CD4-positive, alpha-beta T cell treated with Interleukin-6 for 4 hours (primary cell): ENCODE measurements at regions not wholly inside any gene's neighbourhood (a gene's known extent, or its start where the extent isn't known, plus 50 kb on each side); places are given as distances from the start of the nearest gene placed in this dataset.

Source experiments
- DNase-seq: peaks from one replicate; pipeline ENCODE4 v3.0.0-alpha.2; 2020; ENCODE audit warnings: mixed read lengths

- DNase-seq, result no peak
Measured at GRCh38 chr2:207290833-207291624, 125.3 kb upstream of the KLF7 start.

GRCh38 chr2:207291625-207292252 lies 126.0 kb upstream of the KLF7 start:
- no peak for DNase-seq

- no peak for DNase-seq
Measured at GRCh38 chr2:207296265-207296948, 130.7 kb upstream of the KLF7 start.

- DNase-seq, result no peak
Measured at GRCh38 chr2:207300817-207301216, 135.1 kb upstream of the KLF7 start.

- no peak for DNase-seq
Measured at GRCh38 chr2:207304761-207305160, 139.0 kb upstream of the KLF7 start.

GRCh38 chr2:207308519-207309224 lies 142.9 kb upstream of the KLF7 start:
- DNase-seq, result no peak

- no peak for DNase-seq
Measured at GRCh38 chr2:207311316-207312005, 145.7 kb upstream of the KLF7 start.

GRCh38 chr2:207312006-207312356 lies 146.2 kb upstream of the KLF7 start:
- no peak for DNase-seq

- DNase-seq, result no peak
Measured at GRCh38 chr2:207313947-207314346, 148.2 kb upstream of the KLF7 start.

GRCh38 chr2:207315131-207315530 lies 149.4 kb upstream of the KLF7 start:
- DNase-seq, result no peak

- DNase-seq, result no peak
Measured at GRCh38 chr2:207316484-207316883, 150.7 kb upstream of the KLF7 start.

GRCh38 chr2:207316906-207317305 lies 151.2 kb upstream of the KLF7 start:
- DNase-seq, result no peak

- no peak for DNase-seq
Measured at GRCh38 chr2:207317378-207317984, 151.7 kb upstream of the KLF7 start.

GRCh38 chr2:207318181-207318628 lies 152.5 kb upstream of the KLF7 start:
- no peak for DNase-seq

GRCh38 chr2:207319316-207319715 lies 153.6 kb upstream of the KLF7 start:
- DNase-seq, result no peak

- DNase-seq, result no peak
Measured at GRCh38 chr2:207320381-207321159, 154.8 kb upstream of the KLF7 start.

GRCh38 chr2:207321514-207321913 lies 155.8 kb upstream of the KLF7 start:
- DNase-seq, result no peak

- no peak for DNase-seq
Measured at GRCh38 chr2:207324001-207324400, 158.3 kb upstream of the KLF7 start.

- no peak for DNase-seq
Measured at GRCh38 chr2:207327513-207327912, 161.8 kb upstream of the KLF7 start.

GRCh38 chr2:207328944-207329386 lies 163.2 kb upstream of the KLF7 start:
- no peak for DNase-seq

- peak; percentile 13 for DNase-seq
Measured at GRCh38 chr2:207330912-207331311, 165.2 kb upstream of the KLF7 start.
